AG09319 (cell line): ENCODE measurements at regions not wholly inside any gene's neighbourhood (a gene's known extent, or its start where the extent isn't known, plus 50 kb on each side); places are given as distances from the start of the nearest gene placed in this dataset.

Source experiments
- DNase-seq: peaks from one replicate; pipeline ENCODE4 v3.0.0-alpha.2; 2010; ENCODE audit warnings: low read depth; ENCODE audit errors: extremely low read depth
- CTCF ChIP-seq: IDR thresholded peaks from 2 replicates; pipeline ENCODE4 v1.5.1; 2011; ENCODE audit warnings: low read depth, mild to moderate bottlenecking, inconsistent platforms, low read length, moderate library complexity

- no peak for TF ChIP-seq CTCF
- no peak for DNase-seq
These were observed 586.9 kb upstream of the NR3C2 start for GRCh38 chr4:149029056-149029651.

GRCh38 chr4:149026696-149027095 lies 584.5 kb upstream of the NR3C2 start:
- no peak for TF ChIP-seq CTCF
- no peak for DNase-seq

- no peak for TF ChIP-seq CTCF
- DNase-seq, result no peak
These were observed 575.0 kb upstream of the NR3C2 start for GRCh38 chr4:149017002-149017734.

- no peak for DNase-seq
- no peak for TF ChIP-seq CTCF
These were observed 567.0 kb upstream of the NR3C2 start for GRCh38 chr4:149009223-149009622.

GRCh38 chr4:149008415-149009025 lies 566.3 kb upstream of the NR3C2 start:
- no peak for TF ChIP-seq CTCF
- no peak for DNase-seq

- no peak for TF ChIP-seq CTCF
These were observed 563.0 kb upstream of the NR3C2 start for GRCh38 chr4:149005191-149005590.

GRCh38 chr4:148999924-149000323 lies 557.7 kb upstream of the NR3C2 start:
- DNase-seq, result no peak
- TF ChIP-seq CTCF, result no peak

More at GRCh38 chr4:149005191-149005590, 563.0 kb upstream of the NR3C2 start:
- no peak for DNase-seq
